Progenitor cell of endocrine pancreas (in vitro differentiated cells): ENCODE measurements at regions not wholly inside any gene's neighbourhood (a gene's known extent, or its start where the extent isn't known, plus 50 kb on each side); places are given as distances from the start of the nearest gene placed in this dataset.
"Not testable (repeated sequence)": the region's sequence is repeated elsewhere in the genome, so short reads cannot be mapped to it uniquely, and the experiment has no call there.

Experiments used
- DNase-seq: peaks from one replicate; pipeline ENCODE4 v3.0.0; 2021; ENCODE audit warnings: low spot score; ENCODE audit not compliant: unreplicated experiment
- H3K27ac Mint-ChIP-seq: 2 replicates; pipeline ENCODE4 v1.8.0; 2021; ENCODE audit warnings: mild to moderate bottlenecking, moderate library complexity, mixed read lengths
- H3K27me3 Mint-ChIP-seq: 2 replicates; pipeline ENCODE4 v1.8.0; 2021; ENCODE audit warnings: mixed read lengths
- H3K36me3 Mint-ChIP-seq: 2 replicates; pipeline ENCODE4 v1.8.0; 2022; ENCODE audit warnings: mixed read lengths; ENCODE audit not compliant: insufficient read depth
- H3K4me1 Mint-ChIP-seq: 2 replicates; pipeline ENCODE4 v1.8.0; 2021; ENCODE audit warnings: low read depth, mixed read lengths
- H3K4me3 Mint-ChIP-seq: 2 replicates; pipeline ENCODE4 v1.8.0; 2021; ENCODE audit warnings: low read depth, mild to moderate bottlenecking, moderate library complexity, mixed read lengths
- H3K9me3 Mint-ChIP-seq: 2 replicates; pipeline ENCODE4 v1.8.0; 2021; ENCODE audit warnings: low read depth, mixed read lengths
- TF ChIP-seq, protein P1 (sequence below): fragments of 200-600 bp; sonication (generic); IDR thresholded peaks from one replicate; pipeline ENCODE4 v1.5.0; 2021; ENCODE audit warnings: antibody characterized with exemption, mild to moderate bottlenecking; ENCODE audit not compliant: unreplicated experiment

DNA sequence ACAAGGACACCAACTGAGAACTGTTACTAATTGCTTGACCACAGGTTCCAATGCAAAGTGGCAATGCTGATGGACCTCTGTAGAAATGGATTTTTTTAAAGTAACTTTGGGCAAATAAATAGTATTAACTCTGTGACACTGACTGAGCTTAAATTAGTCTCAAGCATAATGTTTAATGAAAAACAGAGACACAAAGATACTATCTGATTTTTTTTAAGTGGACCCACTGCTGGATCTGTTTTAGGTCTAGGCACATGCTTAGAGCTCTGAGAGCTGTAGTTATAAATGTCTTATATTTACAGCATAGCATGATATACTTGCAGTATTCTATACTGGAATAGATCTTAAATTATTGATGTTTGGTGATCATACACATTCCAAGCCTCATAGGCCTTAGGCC is 481.6 kb upstream of the LRRC7 start:
- peaks cover 3% of the 10 kb centered on the region for H3K9me3 Mint-ChIP-seq
- H3K4me3 Mint-ChIP-seq = no peak overlapping the region
- peaks cover 19% of the 10 kb centered on the region for H3K4me1 Mint-ChIP-seq
- H3K27ac Mint-ChIP-seq = no peak overlapping the region
- no peaks in the 10 kb centered on the region for H3K36me3 Mint-ChIP-seq
- no peaks in the 10 kb centered on the region for H3K27me3 Mint-ChIP-seq
- no peak for DNase-seq
- TF ChIP-seq, protein P1, sequence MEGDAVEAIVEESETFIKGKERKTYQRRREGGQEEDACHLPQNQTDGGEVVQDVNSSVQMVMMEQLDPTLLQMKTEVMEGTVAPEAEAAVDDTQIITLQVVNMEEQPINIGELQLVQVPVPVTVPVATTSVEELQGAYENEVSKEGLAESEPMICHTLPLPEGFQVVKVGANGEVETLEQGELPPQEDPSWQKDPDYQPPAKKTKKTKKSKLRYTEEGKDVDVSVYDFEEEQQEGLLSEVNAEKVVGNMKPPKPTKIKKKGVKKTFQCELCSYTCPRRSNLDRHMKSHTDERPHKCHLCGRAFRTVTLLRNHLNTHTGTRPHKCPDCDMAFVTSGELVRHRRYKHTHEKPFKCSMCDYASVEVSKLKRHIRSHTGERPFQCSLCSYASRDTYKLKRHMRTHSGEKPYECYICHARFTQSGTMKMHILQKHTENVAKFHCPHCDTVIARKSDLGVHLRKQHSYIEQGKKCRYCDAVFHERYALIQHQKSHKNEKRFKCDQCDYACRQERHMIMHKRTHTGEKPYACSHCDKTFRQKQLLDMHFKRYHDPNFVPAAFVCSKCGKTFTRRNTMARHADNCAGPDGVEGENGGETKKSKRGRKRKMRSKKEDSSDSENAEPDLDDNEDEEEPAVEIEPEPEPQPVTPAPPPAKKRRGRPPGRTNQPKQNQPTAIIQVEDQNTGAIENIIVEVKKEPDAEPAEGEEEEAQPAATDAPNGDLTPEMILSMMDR = no peak

DNA sequence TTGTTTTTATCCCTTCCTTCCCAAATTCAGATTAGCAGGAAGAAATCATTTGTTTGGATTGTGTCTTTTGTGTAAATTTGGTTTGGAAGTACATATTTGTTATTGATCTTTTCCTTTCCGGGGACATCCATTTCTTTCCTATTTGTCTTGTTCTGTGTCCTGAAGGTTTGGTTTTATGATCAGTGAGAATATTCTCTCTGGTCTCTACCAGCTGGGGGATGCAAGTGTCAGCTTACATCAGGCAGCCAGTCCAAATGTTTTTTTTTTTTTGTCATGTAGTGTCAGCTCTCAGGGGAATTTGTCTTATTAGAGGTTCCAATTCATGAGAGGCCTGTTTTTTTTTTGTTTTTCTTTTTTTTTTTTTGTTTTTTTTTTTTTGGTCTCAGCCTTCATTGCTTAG is 479.2 kb upstream of the LRRC7 start:
- no peaks in the 10 kb centered on the region for H3K36me3 Mint-ChIP-seq
- DNase-seq = no peak
- no peak overlapping the region for H3K4me3 Mint-ChIP-seq
- H3K9me3 Mint-ChIP-seq = peaks cover 6% of the 10 kb centered on the region
- no peak overlapping the region for H3K27ac Mint-ChIP-seq
- peaks cover 12% of the 10 kb centered on the region for H3K4me1 Mint-ChIP-seq
- TF ChIP-seq, protein P1 = no peak
- H3K27me3 Mint-ChIP-seq = no peaks in the 10 kb centered on the region

DNA sequence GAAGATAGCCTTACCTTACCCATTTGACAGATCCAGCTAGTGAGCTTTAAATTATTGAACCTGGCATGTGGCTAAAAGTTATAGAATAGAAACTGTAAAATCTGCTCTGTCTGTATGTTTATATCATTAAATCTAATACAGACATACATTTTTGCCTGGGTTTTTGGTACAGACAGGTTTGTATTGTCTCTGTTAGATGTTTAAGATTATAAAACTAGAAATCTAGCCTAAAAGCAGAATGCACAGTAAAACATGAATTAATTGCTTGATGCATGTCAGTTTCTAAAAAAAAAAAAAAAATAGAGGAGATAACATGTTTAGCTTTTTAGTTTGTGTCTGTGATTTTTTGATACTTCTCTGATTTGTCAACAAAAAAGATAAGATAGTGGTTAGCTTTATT is 477.6 kb upstream of the LRRC7 start:
- Mint-ChIP-seq H3K36me3 (no peaks in the 10 kb centered on the region), H3K27me3 (no peaks in the 10 kb centered on the region), H3K9me3 (peaks cover 6% of the 10 kb centered on the region), H3K4me1 (peaks cover 9% of the 10 kb centered on the region), H3K27ac (no peak overlapping the region), H3K4me3 (no peak overlapping the region)
- TF ChIP-seq, protein P1 = no peak
- DNase-seq = no peak

DNA sequence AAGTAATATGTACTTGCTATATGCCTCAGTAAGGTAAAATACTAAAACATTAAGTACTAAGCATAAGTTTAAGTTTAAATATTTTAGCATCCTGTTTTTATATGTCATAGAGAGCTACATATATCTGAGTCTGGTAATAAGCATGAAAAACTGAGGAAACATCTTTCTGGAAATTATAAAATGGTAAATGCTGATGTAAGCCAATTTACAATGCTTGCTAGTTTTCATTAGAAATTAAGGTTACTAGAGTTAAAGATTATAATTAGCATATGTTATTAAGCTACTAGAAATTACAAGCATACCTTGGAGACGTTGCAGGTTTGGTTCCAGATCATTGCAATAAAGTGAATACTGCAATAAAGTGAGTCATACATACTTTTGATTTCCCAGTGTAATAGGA is 477.0 kb upstream of the LRRC7 start:
- Mint-ChIP-seq H3K27ac (no peak overlapping the region), H3K9me3 (peaks cover 6% of the 10 kb centered on the region), H3K4me3 (no peak overlapping the region)

DNA sequence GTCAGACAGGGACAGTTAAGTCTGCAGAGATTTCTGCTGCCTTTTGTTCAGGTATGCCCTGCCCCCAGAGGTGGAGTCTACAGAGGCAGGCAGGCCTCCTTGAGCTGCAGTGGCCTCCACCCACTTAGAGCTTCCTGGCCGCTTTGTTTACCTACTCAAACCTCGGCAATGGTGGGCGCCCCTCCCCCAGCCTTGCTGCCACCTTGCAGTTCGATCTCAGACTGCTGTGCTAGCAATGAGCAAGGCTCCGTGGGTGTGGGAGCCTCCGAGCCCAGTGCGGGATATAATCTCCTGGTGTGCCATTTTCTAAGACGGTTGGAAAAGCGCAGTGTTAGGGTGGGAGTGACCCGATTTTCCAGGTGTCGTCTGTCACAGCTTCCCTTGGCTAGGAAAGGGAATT is 465.7 kb upstream of the LRRC7 start:
- H3K27ac Mint-ChIP-seq, H3K36me3 Mint-ChIP-seq, H3K4me1 Mint-ChIP-seq, DNase-seq, H3K4me3 Mint-ChIP-seq, H3K27me3 Mint-ChIP-seq: not testable (repeated sequence)
- H3K9me3 Mint-ChIP-seq = peaks cover 12% of the 10 kb centered on the region

More for the DNA sequence above, 477.0 kb upstream of the LRRC7 start:
- TF ChIP-seq, protein P1 = no peak
- DNase-seq = no peak
- no peaks in the 10 kb centered on the region for H3K36me3 Mint-ChIP-seq
- H3K4me1 Mint-ChIP-seq = peaks cover 7% of the 10 kb centered on the region
- H3K27me3 Mint-ChIP-seq = no peaks in the 10 kb centered on the region

DNA sequence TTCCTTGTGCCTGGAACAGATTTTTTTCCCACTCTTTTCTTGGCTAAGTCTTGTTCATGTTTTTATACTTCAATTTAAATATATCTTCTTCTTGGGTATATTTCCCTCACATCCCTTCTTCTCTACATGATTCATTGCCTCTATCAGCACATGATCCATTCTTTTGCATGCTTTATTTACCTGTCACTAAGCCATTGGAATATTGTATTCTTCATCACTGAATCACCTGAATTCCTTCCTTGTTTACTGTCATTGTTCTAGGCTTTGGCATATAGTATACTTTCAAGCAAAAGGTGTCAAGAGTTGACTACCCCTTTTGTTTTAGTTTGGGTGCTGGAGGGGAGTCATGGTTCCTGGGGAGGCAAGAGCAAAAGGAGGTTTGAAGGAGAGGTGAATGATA is 464.5 kb upstream of the LRRC7 start:
- peaks cover 14% of the 10 kb centered on the region for H3K9me3 Mint-ChIP-seq
- no peak overlapping the region for H3K27ac Mint-ChIP-seq
- no peak overlapping the region for H3K4me3 Mint-ChIP-seq
- TF ChIP-seq, protein P1 = no peak
- no peaks in the 10 kb centered on the region for H3K27me3 Mint-ChIP-seq
- no peaks in the 10 kb centered on the region for H3K4me1 Mint-ChIP-seq
- peaks cover 3% of the 10 kb centered on the region for H3K36me3 Mint-ChIP-seq
- no peak for DNase-seq
